ENCODE measurements at regions not wholly inside any gene's neighbourhood (a gene's known extent, or its start where the extent isn't known, plus 50 kb on each side); places are given as distances from the start of the nearest gene placed in this dataset.

- no peak for TF ChIP-seq ZNF274 (IDR thresholded peaks at IDR 0.05; ENCODE audit: low read depth, low read length)
- no peak for TF ChIP-seq SUZ12 (IDR thresholded peaks at IDR 0.05; ENCODE audit: extremely low read depth, insufficient read depth, insufficient read length)
These were observed 67.9 kb upstream of the EEF1E1 start for GRCh38 chr6:8170245-8170644.

Data from NT2/D1 (cell line).